HepG2 (cell line): ENCODE measurements at regions not wholly inside any gene's neighbourhood (a gene's known extent, or its start where the extent isn't known, plus 50 kb on each side); places are given as distances from the start of the nearest gene placed in this dataset.

Source experiments
- ATAC-seq: fragments of 200-7000 bp; cut with Tn5 transposase; 3 replicates; pipeline ENCODE4 v1.9.1; 2020; ENCODE audit warnings: mild to moderate bottlenecking, moderate library complexity
- BruUV-seq: library from RNA; stranded (reverse); fragments of 400-500 nt; replicated peaks from 2 replicates; lab custom pipeline; 2021; lab: Mats Ljungman, UMichigan
- CTCF ChIA-PET: fragments of 300-600 bp; formaldehyde crosslinking; extraction: SDS; loops from one replicate; lab custom pipeline; 2021; ENCODE audit warnings: low total read pairs, inconsistent platforms, low intra/inter-chr PET ratio; lab: Yijun Ruan, JAX
- POLR2A ChIA-PET: fragments of 350-600 bp; sonication (Branson Sonifier 250); formaldehyde crosslinking; loops from one replicate; lab custom pipeline; 2020; ENCODE audit warnings: antibody characterized with exemption, inconsistent platforms; lab: Yijun Ruan, JAX
- DNase-seq: peaks from one replicate; pipeline ENCODE4 v3.0.0-alpha.2; 2015; ENCODE audit warnings: low spot score
- FAIRE-seq: peaks from 3 replicates; lab custom pipeline; 2011; peaks lifted over from hg19 to GRCh38; lab: Jason Lieb, UNC
- H2AFZ ChIP-seq: one replicate; pipeline ENCODE4 v1.6.1; 2011; ENCODE audit warnings: low read length, inconsistent platforms
- H3K27ac ChIP-seq: fragments of 300-600 bp; 3 replicates; pipeline ENCODE4 v1.8.0; 2011; ENCODE audit warnings: mixed run types, mild to moderate bottlenecking, mixed read lengths, low read length, inconsistent platforms; ENCODE audit not compliant: insufficient read depth; ENCODE audit errors: extremely low read length
- H3K27me3 ChIP-seq, 2 experiments: fragments of 200-600 bp in 1 of 2; 2 replicates in 1 of 2; 3 replicates in 1 of 2; pipeline versions ENCODE4 v1.6.0 to v1.8.0; 2011; ENCODE audit warnings: low read length in 2 of 2, mild to moderate bottlenecking in 2 of 2, moderate library complexity in 2 of 2, inconsistent platforms in 1 of 2; ENCODE audit not compliant: insufficient read depth in 2 of 2, control insufficient read depth in 1 of 2
- H3K36me3 ChIP-seq, 2 experiments: fragments of 200-600 bp in 1 of 2; replicated peaks in 1 of 2; 2 replicates in 1 of 2; 3 replicates in 1 of 2; pipeline versions ENCODE4 v1.5.1 to v1.8.0; 2011; ENCODE audit warnings: low read length in 2 of 2, inconsistent platforms in 1 of 2; ENCODE audit not compliant: insufficient read depth in 2 of 2, control insufficient read depth in 1 of 2
- H3K4me1 ChIP-seq: 2 replicates; pipeline ENCODE4 v1.5.1; 2012; ENCODE audit warnings: low read length, inconsistent platforms; ENCODE audit not compliant: insufficient read depth
- H3K4me2 ChIP-seq: 2 replicates; pipeline ENCODE4 v1.6.0; 2011; ENCODE audit warnings: low read depth, low read length, inconsistent platforms
- H3K4me3 ChIP-seq, 3 experiments: fragments of 200-600 bp in 1 of 3; sonication (generic), shearing (Covaris generic) in 1 of 3; replicated peaks in 1 of 3; 2 replicates each; pipeline ENCODE4 v1.5.1; 2011 to 2016; ENCODE audit warnings: low read length in 3 of 3, inconsistent platforms in 2 of 3, low read depth in 2 of 3, mild to moderate bottlenecking in 2 of 3, control low read depth in 1 of 3, mixed read lengths in 1 of 3; ENCODE audit not compliant: insufficient read depth in 1 of 3
- H3K79me2 ChIP-seq: one replicate; pipeline ENCODE4 v1.6.1; 2011; ENCODE audit warnings: low read length, inconsistent platforms; ENCODE audit not compliant: insufficient read depth
- H3K9ac ChIP-seq: 2 replicates; pipeline ENCODE4 v1.6.0; 2011; ENCODE audit warnings: mild to moderate bottlenecking, low read depth, low read length, inconsistent platforms; ENCODE audit not compliant: insufficient read depth
- H3K9me3 ChIP-seq: 2 replicates; pipeline ENCODE4 v1.5.1; 2012; ENCODE audit warnings: mild to moderate bottlenecking, low read length
- H4K20me1 ChIP-seq: 2 replicates; pipeline ENCODE4 v1.6.0; 2011; ENCODE audit warnings: inconsistent platforms, mild to moderate bottlenecking, low read length, moderate library complexity; ENCODE audit not compliant: insufficient read depth
- ATF1 ChIP-seq: IDR thresholded peaks from 2 replicates; pipeline ENCODE4 v1.6.1; 2016; ENCODE audit warnings: mild to moderate bottlenecking, control low read depth
- CCAR2 ChIP-seq: fragments of 200-400 bp; formaldehyde crosslinking; optimal IDR thresholded peaks from 2 replicates; pipeline ENCODE3; 2018; ENCODE audit warnings: low read depth, mild to moderate bottlenecking, low read length, moderate library complexity
- GATA4 ChIP-seq: sonication (generic); IDR thresholded peaks from 2 replicates; pipeline ENCODE4 v1.6.1; 2016; ENCODE audit warnings: antibody characterized with exemption, low read depth, borderline replicate concordance
- GFI1 ChIP-seq: sonication (generic); formaldehyde crosslinking; IDR thresholded peaks from 2 replicates; pipeline ENCODE4 v1.5.0; 2020; ENCODE audit warnings: missing genetic modification reagents, mild to moderate bottlenecking, borderline replicate concordance
- HIVEP1 ChIP-seq: sonication (generic); formaldehyde crosslinking; IDR thresholded peaks from 2 replicates; pipeline ENCODE4 v1.4.0; 2020; ENCODE audit warnings: mild to moderate bottlenecking, missing genetic modification reagents
- HOXA7 ChIP-seq: sonication (generic); formaldehyde crosslinking; IDR thresholded peaks from 2 replicates; pipeline ENCODE4 v1.8.1; 2022; ENCODE audit warnings: mild to moderate bottlenecking, missing genetic modification reagents, moderate library complexity
- IKZF4 ChIP-seq: sonication (generic); formaldehyde crosslinking; IDR thresholded peaks from 2 replicates; pipeline ENCODE4 v1.5.1; 2020; ENCODE audit warnings: borderline replicate concordance, mild to moderate bottlenecking, low read depth, missing genetic modification reagents; ENCODE audit errors: not compliant biosample characterization
- MED8 ChIP-seq: sonication (generic); formaldehyde crosslinking; IDR thresholded peaks from 2 replicates; pipeline ENCODE4 v1.8.1; 2023; ENCODE audit warnings: mild to moderate bottlenecking, missing genetic modification reagents; ENCODE audit not compliant: insufficient replicate concordance
- NFE2 ChIP-seq: sonication (generic); formaldehyde crosslinking; IDR thresholded peaks from 2 replicates; pipeline ENCODE4 v1.4.0; 2020; ENCODE audit warnings: missing genetic modification reagents
- NRL ChIP-seq: sonication (generic); formaldehyde crosslinking; IDR thresholded peaks from 2 replicates; pipeline ENCODE4 v1.5.0; 2020; ENCODE audit warnings: missing genetic modification reagents, mild to moderate bottlenecking, moderate library complexity, borderline replicate concordance
- PCBP2 ChIP-seq: fragments of 200-400 bp; formaldehyde crosslinking; optimal IDR thresholded peaks from 2 replicates; pipeline ENCODE3; 2018; ENCODE audit warnings: low read length, low read depth; ENCODE audit not compliant: poor library complexity, severe bottlenecking
- PLRG1 ChIP-seq: fragments of 450-650 bp; conservative IDR thresholded peaks from 2 replicates; pipeline ENCODE4 v1.6.1; 2016
- SKI ChIP-seq: fragments of 450-650 bp; IDR thresholded peaks from one replicate; pipeline ENCODE4 v1.6.1; 2018; ENCODE audit warnings: mild to moderate bottlenecking; ENCODE audit not compliant: partially characterized antibody
- SMARCC2 ChIP-seq: fragments of 450-650 bp; IDR thresholded peaks from 2 replicates; pipeline ENCODE4 v1.6.1; 2017; ENCODE audit warnings: antibody characterized with exemption, mild to moderate bottlenecking
- SOX13 ChIP-seq, 3 experiments: fragments of 450-650 bp in 1 of 3; sonication (generic) in 1 of 3; formaldehyde crosslinking in 1 of 3; IDR thresholded peaks in 2 of 3; conservative IDR thresholded peaks in 1 of 3; 2 replicates each; pipeline versions ENCODE4 v1.5.0 to v1.6.1; 2016 to 2020; ENCODE audit warnings: antibody characterized with exemption in 1 of 3, mild to moderate bottlenecking in 1 of 3, missing compliant biosample characterization in 1 of 3, missing genetic modification reagents in 1 of 3, moderate library complexity in 1 of 3
- ZBTB3 ChIP-seq: sonication (generic); formaldehyde crosslinking; IDR thresholded peaks from 2 replicates; pipeline ENCODE4 v1.4.0; 2020; ENCODE audit warnings: low read depth, mild to moderate bottlenecking, moderate library complexity, missing genetic modification reagents, borderline replicate concordance
- ZNF143 ChIP-seq: sonication (generic); formaldehyde crosslinking; IDR thresholded peaks from 2 replicates; pipeline ENCODE4 v1.4.0; 2020; ENCODE audit warnings: missing genetic modification reagents
- ZNF333 ChIP-seq: sonication (generic); formaldehyde crosslinking; IDR thresholded peaks from 2 replicates; pipeline ENCODE4 v1.4.0; 2020; ENCODE audit warnings: mild to moderate bottlenecking, missing genetic modification reagents, borderline replicate concordance
- ZNF335 ChIP-seq: sonication (generic); formaldehyde crosslinking; IDR thresholded peaks from 2 replicates; pipeline ENCODE4 v1.4.0; 2020; ENCODE audit warnings: missing genetic modification reagents
- WGBS: methylation state at CpG from one replicate; pipeline ENCODE4 v1.1.6; 2017; ENCODE audit warnings: low lambda C conversion rate; 5-methylcytosine and 5-hydroxymethylcytosine counted together
- in situ Hi-C: cut with HindIII; loops from 2 replicates; pipeline ENCODE4 v1.10.0; 2017; ENCODE audit warnings: low pct_unique_long_range_greater_than_20kb; ENCODE audit not compliant: extremely low pct_ligation_motif_present
- intact Hi-C: fragments of 100-400 bp; cut with micrococcal nuclease; formaldehyde crosslinking; loops from one replicate; pipeline ENCODE4 v1.10.0; 2022; ENCODE audit not compliant: unreplicated experiment
- TF ChIP-seq, protein P1 (sequence below): sonication (generic); formaldehyde crosslinking; IDR thresholded peaks from 2 replicates; pipeline ENCODE4 v1.4.0; 2020; ENCODE audit warnings: mild to moderate bottlenecking, missing genetic modification reagents

DNA sequence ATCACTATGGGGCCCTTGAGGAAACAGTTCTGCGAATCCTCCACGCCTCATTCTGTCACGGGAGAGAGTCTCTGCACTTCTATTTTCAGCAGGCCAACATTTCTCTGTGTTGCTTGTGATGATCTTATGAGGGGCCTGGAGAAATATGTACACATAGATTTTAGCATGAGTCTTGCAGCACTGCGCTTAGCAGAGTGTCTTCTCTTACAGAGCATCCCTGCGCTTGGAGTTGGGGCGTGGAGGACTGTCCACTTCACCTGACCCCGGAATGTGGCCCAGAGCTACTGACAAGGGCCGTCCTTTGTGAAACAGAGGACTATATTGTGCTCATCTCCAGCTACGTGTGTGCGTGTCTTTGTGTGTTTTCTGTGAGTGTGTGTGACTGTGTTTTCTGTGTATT lies 428.2 kb upstream of the IRX4 start:
- Histone ChIP-seq H3K9me3 (no peaks in the 10 kb centered on the region), H3K4me2 (no peak overlapping the region), H3K27me3 (peaks cover 0 to 3% of the 10 kb centered on the region in 2 experiments; a peak in 2 of 5 replicates), H3K9ac (no peak overlapping the region), H3K4me3 (no peak overlapping the region), H3K4me1 (no peaks in the 10 kb centered on the region), H3K79me2 (no peaks in the 10 kb centered on the region), H4K20me1 (no peaks in the 10 kb centered on the region), H3K36me3 (no peaks in the 10 kb centered on the region), H3K27ac (no peak overlapping the region), H2AFZ (no peak overlapping the region)
- DNase-seq (no peak), ATAC-seq (no peak), FAIRE-seq (no peak)
- ChIA-PET POLR2A (no interaction called here), CTCF (no interaction called here)
- TF ChIP-seq PCBP2, result no peak
- no peak for TF ChIP-seq SOX13 (IDR thresholded peaks at IDR 0.05)
- no peak for TF ChIP-seq SOX13 (CRISPR knock-in tag; conservative IDR thresholded peaks at IDR 0.05 in 1 of 2, IDR thresholded peaks at IDR 0.05 in 1 of 2)
- TF ChIP-seq IKZF4 (CRISPR knock-in tag), result no peak
- no peak for TF ChIP-seq GATA4
- no peak for TF ChIP-seq HIVEP1 (CRISPR knock-in tag)
- TF ChIP-seq HOXA7 (CRISPR knock-in tag), result no peak
- TF ChIP-seq SMARCC2, result no peak
- TF ChIP-seq ZNF143 (CRISPR knock-in tag), result no peak
- TF ChIP-seq PLRG1, result no peak
- TF ChIP-seq NFE2 (CRISPR knock-in tag), result no peak
- 47% methylated on average over 6 of the region's 10 CpGs for WGBS
- in situ Hi-C loops (no loop called here), intact Hi-C loops (no loop called here)
- no TSS peak for BruUV-seq

DNA sequence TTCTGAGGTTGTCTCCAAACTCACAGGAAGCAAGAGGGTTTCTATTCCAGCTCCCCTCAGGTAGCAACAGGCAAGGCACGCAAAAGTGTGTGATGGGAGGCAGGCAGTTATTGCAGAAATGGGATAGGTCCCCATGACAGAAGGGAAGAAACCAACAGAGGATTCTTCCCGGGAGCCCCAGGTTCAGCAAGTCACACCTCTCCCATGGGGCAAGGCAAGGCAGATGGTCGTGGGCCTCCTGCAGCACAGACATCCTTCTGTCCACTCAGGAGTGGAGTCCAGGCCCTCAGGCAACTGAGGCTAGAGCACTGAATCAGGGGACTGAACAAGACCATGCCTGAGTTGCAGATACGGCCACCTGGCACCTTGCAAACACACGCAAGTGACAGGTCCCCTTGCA lies 424.9 kb upstream of the IRX4 start:
- Histone ChIP-seq H3K27ac (no peak overlapping the region), H3K27me3 (peaks cover 0 to 18% of the 10 kb centered on the region in 2 experiments; a peak in 2 of 5 replicates), H3K36me3 (no peaks in the 10 kb centered on the region), H4K20me1 (no peaks in the 10 kb centered on the region), H2AFZ (no peak overlapping the region), H3K4me1 (no peaks in the 10 kb centered on the region), H3K79me2 (no peaks in the 10 kb centered on the region), H3K9me3 (no peaks in the 10 kb centered on the region), H3K4me2 (no peak overlapping the region), H3K9ac (no peak overlapping the region), H3K4me3 (no peak overlapping the region)
- CTCF ChIA-PET, result no interaction called here
- 0% methylated on average over 3 of the region's 5 CpGs for WGBS
- intact Hi-C loops, result no loop called here
- BruUV-seq, result no TSS peak
- POLR2A ChIA-PET, result no interaction called here
- no peak for ATAC-seq
- in situ Hi-C loops, result no loop called here
- no peak for FAIRE-seq
- DNase-seq, result no peak
- TF ChIP-seq, protein P1, sequence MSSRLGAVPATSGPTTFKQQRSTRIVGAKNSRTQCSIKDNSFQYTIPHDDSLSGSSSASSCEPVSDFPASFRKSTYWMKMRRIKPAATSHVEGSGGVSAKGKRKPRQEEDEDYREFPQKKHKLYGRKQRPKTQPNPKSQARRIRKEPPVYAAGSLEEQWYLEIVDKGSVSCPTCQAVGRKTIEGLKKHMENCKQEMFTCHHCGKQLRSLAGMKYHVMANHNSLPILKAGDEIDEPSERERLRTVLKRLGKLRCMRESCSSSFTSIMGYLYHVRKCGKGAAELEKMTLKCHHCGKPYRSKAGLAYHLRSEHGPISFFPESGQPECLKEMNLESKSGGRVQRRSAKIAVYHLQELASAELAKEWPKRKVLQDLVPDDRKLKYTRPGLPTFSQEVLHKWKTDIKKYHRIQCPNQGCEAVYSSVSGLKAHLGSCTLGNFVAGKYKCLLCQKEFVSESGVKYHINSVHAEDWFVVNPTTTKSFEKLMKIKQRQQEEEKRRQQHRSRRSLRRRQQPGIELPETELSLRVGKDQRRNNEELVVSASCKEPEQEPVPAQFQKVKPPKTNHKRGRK (CRISPR knock-in tag), result no peak
- TF ChIP-seq NRL (CRISPR knock-in tag), result no peak
- no peak for TF ChIP-seq GFI1
- TF ChIP-seq MED8, result no peak
- no peak for TF ChIP-seq ZBTB3 (CRISPR knock-in tag)
- TF ChIP-seq CCAR2, result no peak
- no peak for TF ChIP-seq ATF1 (CRISPR knock-in tag)
- TF ChIP-seq ZNF335, result no peak
- TF ChIP-seq SKI, result no peak
- TF ChIP-seq ZNF333 (CRISPR knock-in tag), result no peak
